ENCODE measurements at regions not wholly inside any gene's neighbourhood (a gene's known extent, or its start where the extent isn't known, plus 50 kb on each side); places are given as distances from the start of the nearest gene placed in this dataset.

- Histone ChIP-seq H3K36me3 (no peaks in the 10 kb centered on the region), H3K27me3 (replicated peaks; ENCODE audit: insufficient read depth) (no peaks in the 10 kb centered on the region), H3K4me1 (replicated peaks) (no peaks in the 10 kb centered on the region), H3K9me3 (no peaks in the 10 kb centered on the region), H3K27ac (no peak overlapping the region), H3K4me3 (no peak overlapping the region)
- intact Hi-C loops (cut with DNase I): no loop called here
- no peak for DNase-seq (ENCODE audit: low spot score)
- WGBS: 38% methylated on average over 1 of the region's 1 CpG
- no peak for TF ChIP-seq POLR2AphosphoS5 (IDR thresholded peaks at IDR 0.05)
- no peak for TF ChIP-seq CTCF (IDR thresholded peaks at IDR 0.05)
- no peak for TF ChIP-seq POLR2A (IDR thresholded peaks at IDR 0.05)
Observed at GRCh38 chr11:104442321-104442720, 278.4 kb upstream of the PDGFD start.

DNA sequence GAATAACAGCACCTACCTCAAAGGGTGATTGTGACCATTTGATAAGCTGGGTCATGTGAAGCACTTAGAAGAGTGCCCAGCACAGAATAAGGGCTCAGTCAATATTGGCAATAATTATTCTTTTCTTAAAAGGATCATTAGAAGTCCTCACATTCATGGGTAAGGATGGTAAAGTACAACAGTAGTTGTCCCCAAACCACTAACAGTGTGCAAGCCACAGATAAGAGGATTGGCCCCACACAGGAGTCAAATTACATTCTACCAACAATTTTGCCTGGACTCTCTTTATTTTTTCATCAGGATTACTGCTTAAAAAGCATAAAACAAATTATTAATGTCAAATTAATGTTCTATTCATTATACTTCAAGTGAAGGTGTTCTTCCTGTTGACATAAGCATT is 271.5 kb upstream of the PDGFD start:
- no peak for TF ChIP-seq POLR2A (IDR thresholded peaks at IDR 0.05)
- no peak for TF ChIP-seq POLR2AphosphoS5 (IDR thresholded peaks at IDR 0.05)
- no peak for TF ChIP-seq CTCF (IDR thresholded peaks at IDR 0.05)
- no peak for DNase-seq (ENCODE audit: low spot score)
- Histone ChIP-seq H3K36me3 (no peaks in the 10 kb centered on the region), H3K27ac (no peak overlapping the region), H3K27me3 (replicated peaks; ENCODE audit: insufficient read depth) (no peaks in the 10 kb centered on the region), H3K9me3 (no peaks in the 10 kb centered on the region), H3K4me3 (no peak overlapping the region), H3K4me1 (replicated peaks) (no peaks in the 10 kb centered on the region)
- intact Hi-C loops (cut with DNase I): no loop called here

- 75% methylated on average over 3 of the region's 3 CpGs for WGBS
- TF ChIP-seq POLR2AphosphoS5 (IDR thresholded peaks at IDR 0.05) (no peak), POLR2A (IDR thresholded peaks at IDR 0.05) (no peak), CTCF (IDR thresholded peaks at IDR 0.05) (no peak)
- no peak overlapping the region for H3K4me3 ChIP-seq
- intact Hi-C loops (cut with DNase I): no loop called here
- no peaks in the 10 kb centered on the region for H3K9me3 ChIP-seq
- H3K27ac ChIP-seq: no peak overlapping the region
- no peaks in the 10 kb centered on the region for H3K27me3 ChIP-seq (replicated peaks; ENCODE audit: insufficient read depth)
- no peaks in the 10 kb centered on the region for H3K36me3 ChIP-seq
- DNase-seq (ENCODE audit: low spot score): no peak
- no peaks in the 10 kb centered on the region for H3K4me1 ChIP-seq (replicated peaks)
Observed at GRCh38 chr11:104433751-104434150, 269.8 kb upstream of the PDGFD start.

DNA sequence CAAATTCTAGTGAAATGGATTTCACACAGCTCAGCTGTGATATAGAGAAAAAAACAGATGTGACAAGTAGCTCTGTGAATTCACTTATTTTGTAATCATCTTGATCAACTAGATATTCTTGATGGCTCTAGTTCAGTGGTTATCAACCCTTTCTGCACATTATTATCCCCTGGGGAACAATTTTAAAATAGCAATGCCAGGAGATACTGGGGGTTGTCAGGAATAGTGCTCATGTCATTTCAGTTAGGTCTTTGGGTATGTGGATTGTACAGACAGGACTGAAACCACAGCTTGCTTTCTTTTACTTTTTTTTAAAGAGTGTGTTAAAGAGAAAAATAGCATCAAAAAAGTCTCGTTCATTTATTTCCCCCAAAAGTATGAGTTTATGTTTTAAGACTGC is 269.0 kb upstream of the PDGFD start:
- Histone ChIP-seq H3K9me3 (no peaks in the 10 kb centered on the region), H3K27ac (no peak overlapping the region), H3K4me3 (no peak overlapping the region), H3K36me3 (no peaks in the 10 kb centered on the region), H3K4me1 (replicated peaks) (no peaks in the 10 kb centered on the region), H3K27me3 (replicated peaks; ENCODE audit: insufficient read depth) (no peaks in the 10 kb centered on the region)
- no peak for DNase-seq (ENCODE audit: low spot score)
- WGBS: 85% methylated on average over 1 of the region's 1 CpG
- intact Hi-C loops (cut with DNase I): no loop called here
- no peak for TF ChIP-seq POLR2AphosphoS5 (IDR thresholded peaks at IDR 0.05)
- no peak for TF ChIP-seq POLR2A (IDR thresholded peaks at IDR 0.05)
- TF ChIP-seq CTCF (IDR thresholded peaks at IDR 0.05): no peak

DNA sequence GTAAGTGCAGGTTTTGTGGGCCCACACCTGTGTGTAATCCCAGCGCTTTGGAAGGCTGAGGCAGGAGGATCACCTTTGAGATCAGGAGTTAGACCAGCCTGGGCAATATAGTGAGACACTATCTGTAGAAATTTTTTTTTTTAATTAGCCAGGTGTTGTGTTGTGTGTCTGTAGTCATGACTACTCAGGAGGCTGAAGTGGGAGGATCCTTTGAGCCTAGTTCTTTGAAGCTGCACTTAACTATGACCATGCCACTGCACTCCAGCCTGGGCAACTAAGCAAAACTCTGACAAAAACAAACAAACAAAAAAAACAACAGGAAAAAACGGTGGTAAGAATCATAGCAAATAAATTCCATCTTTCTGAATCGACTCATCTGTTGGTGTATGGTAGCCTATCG is 268.6 kb upstream of the PDGFD start:
- no peaks in the 10 kb centered on the region for H3K36me3 ChIP-seq
- 78% methylated on average over 4 of the region's 4 CpGs for WGBS
- TF ChIP-seq POLR2A (IDR thresholded peaks at IDR 0.05) (no peak), CTCF (IDR thresholded peaks at IDR 0.05) (no peak), POLR2AphosphoS5 (IDR thresholded peaks at IDR 0.05) (no peak)
- no peak overlapping the region for H3K4me3 ChIP-seq
- H3K27me3 ChIP-seq (replicated peaks; ENCODE audit: insufficient read depth): no peaks in the 10 kb centered on the region
- H3K4me1 ChIP-seq (replicated peaks): no peaks in the 10 kb centered on the region
- DNase-seq (ENCODE audit: low spot score): no peak
- intact Hi-C loops (cut with DNase I): no loop called here
- no peak overlapping the region for H3K27ac ChIP-seq
- H3K9me3 ChIP-seq: no peaks in the 10 kb centered on the region
